ENCODE measurements at regions not wholly inside any gene's neighbourhood (a gene's known extent, or its start where the extent isn't known, plus 50 kb on each side); places are given as distances from the start of the nearest gene placed in this dataset.

DNA sequence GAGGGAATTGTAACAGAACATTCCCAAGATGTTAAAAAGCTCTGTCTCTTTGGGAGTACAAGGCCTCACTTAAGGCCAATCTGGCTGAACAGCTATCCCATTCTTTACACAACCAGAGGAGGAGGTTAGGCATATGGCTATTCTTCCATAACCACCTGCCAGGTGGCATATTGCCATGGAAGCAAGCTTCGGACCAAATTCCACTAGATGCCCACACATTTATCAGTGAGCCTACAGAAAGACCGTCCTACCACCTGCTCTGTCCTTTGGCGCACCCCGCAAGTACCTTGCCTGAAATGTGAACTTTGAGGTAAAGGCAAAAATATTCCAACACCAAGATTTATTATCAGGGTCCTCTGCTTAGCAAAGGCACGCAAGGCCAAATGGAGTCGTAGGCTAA, 519.9 kb upstream of the TNP1 start:
- TF ChIP-seq, protein P1, sequence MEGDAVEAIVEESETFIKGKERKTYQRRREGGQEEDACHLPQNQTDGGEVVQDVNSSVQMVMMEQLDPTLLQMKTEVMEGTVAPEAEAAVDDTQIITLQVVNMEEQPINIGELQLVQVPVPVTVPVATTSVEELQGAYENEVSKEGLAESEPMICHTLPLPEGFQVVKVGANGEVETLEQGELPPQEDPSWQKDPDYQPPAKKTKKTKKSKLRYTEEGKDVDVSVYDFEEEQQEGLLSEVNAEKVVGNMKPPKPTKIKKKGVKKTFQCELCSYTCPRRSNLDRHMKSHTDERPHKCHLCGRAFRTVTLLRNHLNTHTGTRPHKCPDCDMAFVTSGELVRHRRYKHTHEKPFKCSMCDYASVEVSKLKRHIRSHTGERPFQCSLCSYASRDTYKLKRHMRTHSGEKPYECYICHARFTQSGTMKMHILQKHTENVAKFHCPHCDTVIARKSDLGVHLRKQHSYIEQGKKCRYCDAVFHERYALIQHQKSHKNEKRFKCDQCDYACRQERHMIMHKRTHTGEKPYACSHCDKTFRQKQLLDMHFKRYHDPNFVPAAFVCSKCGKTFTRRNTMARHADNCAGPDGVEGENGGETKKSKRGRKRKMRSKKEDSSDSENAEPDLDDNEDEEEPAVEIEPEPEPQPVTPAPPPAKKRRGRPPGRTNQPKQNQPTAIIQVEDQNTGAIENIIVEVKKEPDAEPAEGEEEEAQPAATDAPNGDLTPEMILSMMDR (IDR thresholded peaks at IDR 0.05), result no peak
- no peak for TF ChIP-seq EP300 (IDR thresholded peaks at IDR 0.05)
- TF ChIP-seq POLR2AphosphoS5 (IDR thresholded peaks at IDR 0.05), result no peak
- no peak for TF ChIP-seq POLR2A (IDR thresholded peaks at IDR 0.05)
